Urothelium cell line (cell line): ENCODE measurements at regions not wholly inside any gene's neighbourhood (a gene's known extent, or its start where the extent isn't known, plus 50 kb on each side); places are given as distances from the start of the nearest gene placed in this dataset.

Source experiments
- DNase-seq: peaks from one replicate; pipeline ENCODE4 v3.0.0; 2011; ENCODE audit warnings: low spot score, mixed read lengths
- FAIRE-seq: peaks from 2 replicates; lab custom pipeline; 2011; peaks lifted over from hg19 to GRCh38; lab: Jason Lieb, UNC

DNA sequence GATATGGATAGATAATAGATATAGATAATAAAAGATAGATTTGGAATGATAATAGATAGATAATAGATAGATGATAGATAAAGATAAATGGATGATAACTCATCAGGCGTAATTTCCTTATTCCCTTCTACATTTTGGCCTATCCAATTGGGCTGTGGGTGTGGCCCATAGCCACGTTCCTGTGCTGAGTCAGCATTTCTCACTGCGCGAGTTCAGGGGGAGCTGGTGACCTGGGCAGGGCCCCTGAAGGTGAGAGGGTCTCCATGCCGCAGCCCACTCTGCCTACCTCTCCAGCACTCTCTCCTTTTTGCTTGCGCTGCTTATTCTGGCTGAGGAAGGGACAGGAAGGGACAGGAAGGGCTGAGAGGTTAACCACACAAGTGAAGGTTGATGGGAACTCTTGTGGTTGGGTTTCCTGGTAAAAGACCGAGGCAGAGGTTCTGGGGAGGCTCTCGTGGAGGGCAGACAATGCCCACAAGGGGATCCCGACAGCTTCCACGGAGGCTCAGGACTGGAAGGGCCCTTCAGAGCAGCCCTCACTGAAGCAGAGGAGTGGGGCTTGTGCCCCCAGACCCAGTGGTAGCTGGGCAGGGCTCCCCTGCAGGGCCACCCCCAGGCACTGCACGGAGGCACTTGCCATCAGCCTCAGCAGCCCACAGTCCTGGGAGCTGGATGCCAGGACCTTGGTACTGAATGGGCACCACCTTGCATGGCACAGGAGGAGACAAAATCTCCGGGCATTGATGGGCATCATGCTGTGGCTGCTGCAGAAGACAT lies 247.3 kb upstream of the PITRM1 start:
- FAIRE-seq (no peak), DNase-seq (no peak)

DNA sequence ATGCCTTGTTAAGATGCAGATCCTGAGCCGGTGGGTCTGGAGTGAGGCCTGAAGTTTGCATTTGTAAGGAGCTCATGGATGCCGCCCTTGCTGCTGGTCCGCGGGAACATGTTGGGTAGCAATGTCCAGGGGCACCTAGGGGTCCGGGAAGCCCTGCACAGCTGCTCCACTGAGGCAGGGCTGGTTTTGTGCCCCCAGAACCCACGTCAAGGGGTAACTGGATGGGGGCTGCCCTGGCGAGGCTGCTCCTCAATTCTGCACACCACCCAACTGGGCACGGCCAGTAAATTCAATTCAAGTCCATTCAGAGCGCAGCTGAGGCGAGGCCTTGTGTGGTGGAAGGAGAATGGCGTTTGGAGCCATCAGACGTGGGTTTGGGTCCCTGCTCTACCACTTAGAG lies 246.3 kb upstream of the PITRM1 start:
- DNase-seq (no peak), FAIRE-seq (no peak)

DNA sequence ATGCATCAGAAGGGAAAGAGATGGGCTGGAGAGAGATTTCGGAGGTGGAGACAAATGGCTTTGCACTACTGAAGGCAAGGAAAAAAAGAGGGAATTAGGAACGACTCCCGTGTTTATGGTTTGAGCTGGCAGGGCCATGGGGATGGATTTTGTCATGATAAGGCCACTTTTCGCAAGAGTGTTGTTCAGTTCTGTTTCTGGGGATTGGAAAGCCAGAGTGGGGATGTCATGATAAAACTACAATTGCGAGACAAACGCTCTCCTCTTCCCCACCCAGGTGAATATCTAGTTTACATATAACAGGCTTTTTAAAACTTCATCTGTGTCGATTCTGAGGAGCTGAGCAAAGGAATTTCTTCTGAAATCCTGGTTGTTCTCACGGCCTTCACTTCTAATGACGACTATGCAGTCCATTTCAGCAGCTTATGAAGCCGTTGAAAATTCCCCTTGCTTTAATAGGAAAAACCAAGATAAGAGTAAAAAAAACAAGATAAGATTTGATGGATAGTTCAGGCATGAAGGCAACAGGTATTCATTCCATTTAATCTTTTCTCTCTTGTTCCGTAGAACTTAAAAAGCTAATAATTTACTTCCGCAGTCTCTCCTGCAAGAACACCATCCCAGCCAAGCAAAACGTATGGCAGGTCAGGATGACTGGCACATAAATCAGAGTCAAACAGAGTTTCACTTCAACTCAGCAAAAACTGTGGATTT lies 245.6 kb upstream of the PITRM1 start:
- FAIRE-seq (no peak), DNase-seq (no peak)

DNA sequence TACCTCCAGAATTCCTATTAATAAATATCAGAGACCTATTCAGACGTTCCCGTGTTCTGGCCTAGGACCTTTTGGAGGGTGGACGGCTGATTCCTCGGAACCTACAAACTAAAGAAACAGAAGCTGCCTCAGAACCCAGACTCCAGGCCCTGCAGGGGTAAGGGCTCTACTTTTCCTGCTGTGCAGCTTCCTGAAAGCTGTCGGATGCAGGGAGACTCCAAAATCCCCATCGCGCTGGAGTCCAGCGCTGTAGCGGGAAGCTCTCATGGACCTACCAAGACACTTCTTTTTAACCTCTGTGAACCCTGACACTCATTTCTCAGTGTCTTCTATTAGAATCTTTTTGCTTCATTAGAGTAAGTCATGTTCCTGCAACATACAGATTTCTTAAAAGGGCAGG lies 244.5 kb upstream of the PITRM1 start:
- DNase-seq (no peak), FAIRE-seq (no peak)

DNA sequence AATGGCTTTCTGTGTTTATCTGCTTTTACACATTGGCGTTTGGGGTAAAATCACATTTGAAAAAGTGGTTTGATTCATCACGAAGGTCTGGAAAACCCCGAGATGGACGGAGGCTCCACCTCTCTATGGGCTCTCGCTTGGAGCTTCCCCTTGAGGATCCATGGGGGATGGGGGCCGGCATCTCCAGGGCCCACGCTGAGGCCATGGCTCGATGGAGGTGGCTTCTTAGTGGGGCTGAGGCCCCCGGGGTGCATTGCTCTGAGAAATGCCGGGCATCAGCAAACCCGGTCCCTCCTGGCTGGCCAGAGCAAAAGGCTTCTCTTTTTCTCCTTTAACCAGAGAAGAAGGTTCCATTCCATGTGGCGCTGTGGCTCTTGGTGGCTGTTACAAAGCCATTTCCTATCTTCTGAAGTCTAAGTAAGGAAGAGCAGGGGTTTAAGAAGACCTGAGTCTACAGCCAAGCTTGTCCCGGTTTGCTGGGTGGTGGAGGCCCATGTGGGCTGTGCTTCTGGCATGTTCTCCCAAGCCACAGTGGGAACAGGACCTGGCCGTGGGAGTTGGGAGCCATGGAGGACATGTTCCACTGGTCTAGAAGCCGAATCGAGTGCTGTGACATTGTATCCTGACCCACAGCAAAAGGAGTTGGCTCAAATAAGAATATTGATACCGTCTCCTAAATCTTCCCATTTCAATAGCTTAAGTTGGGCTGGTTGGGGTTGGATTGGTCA lies 243.5 kb upstream of the PITRM1 start:
- DNase-seq, result no peak
- FAIRE-seq, result no peak

DNA sequence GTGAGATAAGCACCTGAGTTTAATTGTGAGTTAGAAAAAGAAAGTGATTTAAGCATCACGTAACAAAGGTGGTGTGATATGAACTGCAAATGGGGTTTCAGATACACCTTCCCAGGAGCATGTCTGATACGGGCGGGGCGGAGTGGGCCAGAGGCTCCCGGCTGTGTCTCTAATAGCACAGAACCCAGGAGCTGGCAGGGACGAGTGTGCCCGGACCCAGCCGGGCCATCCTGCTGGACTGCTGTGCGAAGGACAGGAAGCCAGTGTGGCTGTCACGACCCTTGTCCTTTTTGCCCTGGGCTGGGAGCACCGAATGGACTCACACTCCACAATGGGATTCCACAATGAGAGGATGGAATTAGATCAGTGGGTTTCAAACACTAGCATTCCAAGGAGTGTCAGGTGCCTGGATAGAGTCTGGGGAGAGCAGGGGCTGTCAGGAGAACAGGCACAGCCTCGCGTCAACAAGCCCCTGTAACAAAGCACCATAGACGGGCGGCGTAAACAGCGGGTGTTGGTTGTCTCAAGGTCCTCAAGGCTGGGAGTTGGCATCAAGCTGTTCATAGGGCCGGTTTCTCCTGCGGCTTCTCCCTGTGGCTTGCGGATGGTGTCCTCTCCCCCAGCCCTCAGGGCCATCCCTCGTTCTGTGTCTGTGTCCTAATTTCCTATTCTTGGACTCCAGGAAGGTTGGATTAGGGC lies 242.6 kb upstream of the PITRM1 start:
- no peak for FAIRE-seq
- DNase-seq, result no peak

DNA sequence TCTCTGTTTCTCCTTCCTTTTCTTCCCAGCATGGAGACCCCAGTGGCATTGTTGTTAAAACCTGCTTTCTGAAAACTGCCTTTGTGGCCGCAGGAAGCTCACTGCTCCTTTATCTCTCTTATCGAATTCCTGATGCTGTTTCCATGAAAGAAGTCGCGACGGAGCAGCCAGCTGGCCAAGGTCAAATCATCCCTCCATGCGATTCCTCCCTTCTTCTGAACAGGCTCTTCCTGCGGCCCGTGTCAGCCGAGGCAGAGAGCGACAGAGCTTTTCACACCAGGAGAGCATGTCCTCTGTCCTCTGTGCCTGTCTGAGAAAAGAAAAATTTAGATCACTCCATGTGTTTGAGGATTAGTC lies 242.1 kb upstream of the PITRM1 start:
- FAIRE-seq, result no peak
- no peak for DNase-seq

DNA sequence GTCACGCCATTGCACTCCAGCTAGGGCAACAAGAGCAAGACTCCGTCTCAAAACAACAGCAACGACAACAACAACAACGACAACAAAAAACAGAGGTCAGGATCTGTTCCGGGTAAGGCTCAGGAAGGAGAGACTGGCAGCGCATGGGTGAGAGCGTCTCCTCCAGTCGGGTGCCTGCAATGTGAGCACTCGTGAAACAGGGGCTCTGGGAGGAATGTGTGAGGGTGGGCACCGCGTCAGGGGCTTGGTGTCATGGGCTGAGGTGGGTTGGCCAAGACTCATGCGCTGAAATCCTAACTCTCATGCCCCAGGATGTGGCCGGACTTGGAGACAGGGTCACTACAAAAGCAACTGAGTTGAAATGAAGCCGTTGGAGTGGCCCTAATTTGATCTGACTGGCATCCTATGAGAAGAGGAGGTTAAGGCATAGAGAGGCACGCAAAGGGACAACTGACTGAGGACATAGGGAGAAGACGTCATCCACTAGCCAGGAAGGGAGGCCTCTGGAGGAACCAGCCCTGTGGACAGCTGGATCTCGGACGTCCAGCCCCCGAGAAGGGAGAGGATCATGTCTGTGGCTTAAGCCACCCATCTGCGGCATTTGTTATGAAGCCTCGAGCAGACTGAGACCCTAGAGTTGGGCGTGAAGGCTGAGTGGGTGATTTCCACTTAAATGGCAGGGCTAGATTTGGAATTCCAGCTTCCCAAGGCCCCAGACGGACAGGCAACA lies 241.5 kb upstream of the PITRM1 start:
- FAIRE-seq, result no peak

DNA sequence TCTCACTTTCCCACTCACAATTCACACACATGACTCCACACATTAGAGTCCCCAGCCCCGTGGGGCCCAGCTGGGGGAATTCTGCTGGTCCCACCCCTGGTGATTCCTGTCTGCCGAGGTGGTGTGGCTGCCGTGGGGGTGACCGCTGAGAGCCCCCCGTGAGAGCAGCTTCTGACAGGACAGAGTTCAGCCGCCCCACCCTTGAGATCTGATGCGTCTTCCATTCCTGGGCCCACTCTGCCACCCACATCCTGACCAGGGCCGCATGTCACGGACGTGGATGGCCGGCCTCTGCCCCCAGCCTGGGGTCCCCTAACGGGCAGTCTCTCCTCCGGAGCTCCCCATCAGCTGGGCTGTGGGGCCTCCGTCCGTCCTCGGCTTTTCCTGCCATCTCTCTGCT lies 240.1 kb upstream of the PITRM1 start:
- FAIRE-seq, result no peak
- no peak for DNase-seq

More for the DNA sequence above, 241.5 kb upstream of the PITRM1 start:
- no peak for DNase-seq

DNA sequence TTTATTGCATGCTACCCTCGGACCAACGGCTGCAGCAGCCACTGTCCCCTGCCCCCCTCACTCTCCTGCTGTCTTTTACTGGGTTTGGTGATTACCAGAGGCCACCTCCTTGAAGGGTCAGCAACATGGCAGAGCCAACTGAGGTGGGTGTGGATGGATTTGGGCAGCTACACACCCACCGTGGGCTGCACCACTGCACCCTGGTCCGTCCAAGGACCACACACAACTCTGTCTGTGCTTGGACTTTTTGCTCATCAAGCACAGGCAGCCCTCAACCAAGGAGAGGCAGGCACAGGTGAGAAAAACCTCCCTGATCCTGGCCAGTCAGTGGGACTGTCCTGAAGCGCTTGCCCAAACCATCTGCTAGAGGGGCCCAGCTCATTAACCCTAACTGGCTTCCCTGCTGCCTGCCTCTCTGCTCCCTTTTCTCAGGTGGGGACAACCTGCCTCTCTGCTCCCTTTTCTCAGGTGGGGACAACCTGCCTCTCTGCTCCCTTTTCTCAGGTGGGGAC lies 239.5 kb upstream of the PITRM1 start:
- DNase-seq, result no peak
- no peak for FAIRE-seq

DNA sequence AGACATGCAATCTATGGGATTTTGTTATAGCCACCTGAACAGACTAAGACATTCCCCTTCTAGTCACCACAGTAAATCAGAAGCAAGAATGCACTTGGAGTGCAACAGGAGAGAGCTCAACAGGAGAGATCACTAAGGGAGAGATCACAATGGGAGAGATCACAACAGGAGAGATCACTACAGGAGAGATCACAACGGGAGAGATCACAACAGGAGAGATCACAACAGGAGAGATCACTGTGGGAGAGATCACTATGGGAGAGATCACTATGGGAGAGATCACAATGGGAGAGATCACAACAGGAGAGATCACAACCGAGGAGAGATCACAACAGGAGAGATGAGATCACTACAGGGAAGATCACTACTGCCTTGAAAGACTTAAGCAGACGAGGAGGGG lies 238.5 kb upstream of the PITRM1 start:
- DNase-seq (no peak), FAIRE-seq (no peak)

DNA sequence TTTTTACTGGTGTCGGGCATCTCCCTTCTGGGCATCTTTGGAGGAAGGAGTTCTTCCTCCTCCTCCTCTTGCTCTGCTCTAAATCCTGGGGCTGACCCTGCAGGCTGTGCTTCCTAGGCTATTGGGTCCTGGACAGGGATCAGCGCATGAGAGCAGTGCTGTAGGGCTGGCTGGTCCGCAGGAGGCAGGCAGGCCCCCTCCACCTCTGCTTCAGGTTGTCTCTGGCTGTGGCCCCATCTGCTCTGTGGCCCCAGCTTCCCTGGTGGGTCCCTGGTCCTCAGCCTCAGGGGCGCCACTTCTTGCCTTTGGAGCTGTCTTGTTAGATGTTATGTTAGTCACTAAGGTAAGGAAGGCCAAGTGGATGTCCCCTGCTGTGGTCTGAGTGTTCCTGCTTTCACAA lies 237.3 kb upstream of the PITRM1 start:
- DNase-seq (no peak), FAIRE-seq (no peak)

DNA sequence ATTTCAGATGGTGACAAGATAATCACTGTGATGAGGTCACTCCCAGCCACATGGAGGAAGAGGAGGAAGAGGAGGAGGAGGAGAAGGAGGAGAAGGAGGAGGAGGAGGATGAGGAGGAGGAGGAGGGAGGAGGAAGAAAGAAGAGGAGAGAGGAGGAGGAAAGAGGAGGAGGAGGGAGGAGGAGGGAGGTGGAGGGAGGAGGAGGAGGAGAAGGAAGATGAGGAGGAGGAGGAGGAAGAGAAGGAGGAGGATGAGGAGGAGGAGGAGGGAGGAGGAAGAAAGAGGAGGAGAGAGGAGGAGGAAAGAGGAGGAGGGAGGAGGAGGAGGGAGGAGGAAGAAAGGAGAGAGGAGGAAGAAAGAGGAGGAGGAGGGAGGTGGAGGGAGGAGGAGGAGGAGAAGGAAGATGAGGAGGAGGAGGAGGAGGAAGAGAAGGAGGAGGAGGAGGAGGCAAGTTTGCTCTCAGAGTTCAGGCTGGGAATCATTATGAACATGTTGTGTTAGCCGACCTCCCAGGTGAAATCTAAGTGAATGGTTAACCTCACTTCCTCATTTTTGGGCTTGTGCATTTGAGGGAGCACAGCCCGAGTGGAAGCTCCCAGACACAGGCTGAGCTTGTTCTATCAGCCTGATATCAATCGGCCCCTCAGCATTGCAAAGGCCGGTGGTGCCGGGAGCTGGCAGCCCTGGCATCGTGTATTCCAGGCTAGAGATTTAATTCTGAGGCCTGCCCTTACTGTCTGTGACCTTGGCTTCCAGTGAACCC lies 236.2 kb upstream of the PITRM1 start:
- no peak for DNase-seq

DNA sequence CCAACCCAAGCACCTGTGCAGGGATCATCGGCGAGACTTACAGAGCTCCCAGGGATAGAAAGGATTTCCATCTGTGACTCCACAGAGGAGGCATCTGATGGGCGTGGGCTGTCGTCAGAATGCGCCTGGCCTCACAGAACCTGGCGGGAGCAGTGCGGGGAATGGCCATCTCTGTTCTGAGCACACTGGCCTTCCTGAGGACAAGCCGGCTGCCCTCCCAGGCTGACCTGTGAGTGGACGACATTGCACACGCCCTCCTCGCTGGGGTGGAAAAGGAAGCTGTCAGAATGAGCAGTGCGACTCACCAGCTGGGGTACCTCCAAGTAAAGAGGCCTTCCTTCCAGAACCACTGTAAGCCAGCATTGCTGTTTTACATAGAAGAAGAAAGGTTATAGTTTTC lies 234.6 kb upstream of the PITRM1 start:
- DNase-seq, result no peak
- FAIRE-seq, result no peak

More for the DNA sequence above, 236.2 kb upstream of the PITRM1 start:
- FAIRE-seq, result no peak

DNA sequence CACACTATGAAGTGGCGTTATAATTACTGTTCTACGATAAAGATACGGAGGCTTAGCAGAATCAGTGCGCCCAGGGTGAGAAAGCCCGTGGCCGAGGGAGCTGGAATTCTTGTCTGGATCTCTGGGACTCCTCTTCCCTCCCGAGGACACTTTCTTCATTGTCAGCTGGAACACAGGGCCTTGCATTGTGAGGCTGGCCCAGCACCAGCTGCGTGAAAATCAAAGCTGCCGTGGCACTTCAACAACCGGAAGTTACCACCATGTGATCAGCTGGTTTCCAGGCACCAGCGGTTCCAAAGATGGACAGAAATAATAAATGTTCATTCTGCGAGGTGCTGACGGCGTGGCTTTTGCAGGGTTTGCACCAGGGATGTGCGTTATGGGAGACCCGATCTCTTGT lies 234.0 kb upstream of the PITRM1 start:
- DNase-seq (no peak), FAIRE-seq (no peak)

DNA sequence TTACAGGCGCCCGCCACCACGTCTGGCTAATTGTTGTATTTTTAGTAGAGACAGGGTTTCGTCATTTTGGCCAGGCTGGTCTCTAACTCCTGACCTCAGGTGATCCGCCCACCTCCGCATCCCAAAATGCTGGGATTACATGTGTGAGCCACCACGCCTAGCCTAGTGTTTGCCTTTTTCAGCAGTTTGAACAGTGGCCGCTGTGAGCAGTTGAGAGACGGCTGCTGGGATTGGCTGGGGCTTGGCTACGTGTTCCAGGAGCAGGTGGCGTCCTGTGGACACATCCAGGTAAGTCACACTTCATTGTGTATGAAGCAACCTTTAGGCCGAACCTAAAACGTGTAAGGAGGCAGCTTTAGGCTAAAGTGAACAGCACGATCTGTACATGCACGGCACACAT lies 231.8 kb upstream of the PITRM1 start:
- DNase-seq (no peak), FAIRE-seq (no peak)

DNA sequence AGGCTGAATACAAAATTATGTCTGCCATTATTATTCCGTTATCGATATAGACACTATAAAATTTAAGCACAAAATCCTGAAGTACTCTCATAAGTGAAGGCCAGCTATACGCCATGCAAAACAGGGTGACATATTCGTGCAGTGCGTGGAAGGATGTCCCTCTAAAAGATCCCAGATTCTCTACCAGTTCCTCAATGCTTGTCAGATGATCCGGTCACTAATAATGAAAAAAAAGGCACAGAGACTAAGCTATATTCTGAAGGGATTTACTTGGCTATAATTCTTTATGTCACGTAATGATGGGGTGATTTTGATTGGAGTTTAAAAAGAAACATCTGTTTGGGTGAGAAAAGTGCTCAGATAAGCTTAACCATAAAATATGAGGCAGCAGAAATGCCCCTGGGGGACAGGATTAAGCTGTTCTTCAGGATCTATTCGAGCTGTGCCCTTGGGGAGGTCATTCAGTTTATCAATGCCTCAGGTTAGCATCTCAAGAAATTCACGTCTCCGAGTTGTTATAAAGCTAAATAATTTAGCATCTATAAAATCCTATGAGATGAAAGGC lies 229.7 kb upstream of the PITRM1 start:
- FAIRE-seq, result no peak
- no peak for DNase-seq

DNA sequence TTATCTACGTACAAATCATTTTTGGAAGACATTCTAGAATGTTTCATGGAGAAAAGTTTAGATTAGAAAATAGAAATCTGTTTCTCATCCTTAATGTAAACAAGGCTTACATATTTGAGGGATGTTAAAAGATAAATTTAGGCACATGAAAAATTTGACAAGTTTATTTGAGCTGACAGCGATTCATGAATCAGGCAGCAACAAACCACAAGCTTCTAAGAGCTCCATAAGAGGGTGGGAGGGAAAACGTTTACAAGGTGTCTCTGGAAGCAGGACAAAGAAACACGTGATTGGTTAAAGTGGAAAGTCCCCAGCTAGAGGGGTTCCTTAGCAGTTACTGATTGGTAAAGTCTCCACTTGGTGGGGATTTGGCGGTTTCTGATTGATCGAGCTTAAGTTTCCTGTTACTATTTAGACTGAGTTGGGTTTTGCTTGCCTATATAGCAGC lies 228.9 kb upstream of the PITRM1 start:
- DNase-seq (no peak), FAIRE-seq (no peak)

DNA sequence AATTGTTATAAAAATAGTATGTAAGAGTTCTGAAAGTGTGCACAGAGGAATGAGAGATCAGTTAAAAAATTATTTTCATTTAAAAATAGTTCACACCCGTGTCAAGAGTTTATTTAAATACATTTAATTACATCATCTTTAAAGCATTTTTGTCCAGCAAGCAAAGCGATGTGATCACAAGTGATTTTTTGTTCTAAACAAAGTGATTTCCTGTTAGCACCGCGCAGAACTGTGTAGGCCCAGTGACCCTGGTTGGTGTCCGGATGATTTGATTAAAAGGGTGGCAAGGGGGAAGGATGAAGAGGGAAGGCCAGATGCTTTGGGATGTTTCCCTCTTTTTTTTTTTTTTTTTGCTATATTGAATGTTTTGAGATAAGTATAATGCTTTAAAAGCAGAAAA lies 227.8 kb upstream of the PITRM1 start:
- FAIRE-seq (no peak), DNase-seq (peak; percentile 2)
